Gastrocnemius medialis (tissue), 4 donors: ENCODE measurements at regions not wholly inside any gene's neighbourhood (a gene's known extent, or its start where the extent isn't known, plus 50 kb on each side); places are given as distances from the start of the nearest gene placed in this dataset.

Experiments used
- CTCF ChIP-seq, 5 experiments: fragments of 450-650 bp in 3 of 5; fragments of 200-600 bp in 2 of 5; sonication (generic) in 2 of 5; IDR thresholded peaks in 4 of 5; conservative IDR thresholded peaks in 1 of 5; 1 replicate in 4 of 5; 2 replicates in 1 of 5; pipeline ENCODE4 v1.5.1; 2016 to 2019; ENCODE audit warnings: antibody characterized with exemption in 5 of 5, mild to moderate bottlenecking in 3 of 5, moderate library complexity in 3 of 5
- POLR2A ChIP-seq, 2 donors: fragments of 450-650 bp; IDR thresholded peaks; one replicate each; pipeline ENCODE4 v1.6.1; 2017; ENCODE audit warnings: antibody characterized with exemption in 2 of 2, mild to moderate bottlenecking in 2 of 2, moderate library complexity in 2 of 2

DNA sequence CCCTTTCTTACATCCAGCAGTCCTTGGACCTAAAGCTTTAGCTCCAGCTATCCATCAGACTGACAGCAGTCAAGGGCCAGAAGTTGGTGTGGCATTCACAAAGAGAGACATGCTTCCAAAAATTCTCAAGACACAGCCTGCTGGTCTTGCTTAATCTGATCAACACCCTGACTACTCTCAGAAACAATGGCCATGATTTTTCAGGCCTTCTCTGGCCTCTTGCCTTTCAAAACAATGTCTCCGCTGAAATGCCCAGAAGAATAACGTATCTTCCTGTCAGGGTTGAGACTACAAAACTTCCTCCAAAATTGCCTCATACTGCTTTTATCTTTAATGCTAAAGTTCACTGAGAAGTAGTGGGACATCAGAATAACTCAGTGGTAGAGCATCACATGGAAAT, 205.4 kb upstream of the SETMAR start:
- TF ChIP-seq CTCF (IDR thresholded peaks at IDR 0.05 in 4 of 5, conservative IDR thresholded peaks at IDR 0.05 in 1 of 5) (no peak), POLR2A (IDR thresholded peaks at IDR 0.05) (no peak)
